ENCODE measurements at regions not wholly inside any gene's neighbourhood (a gene's known extent, or its start where the extent isn't known, plus 50 kb on each side); places are given as distances from the start of the nearest gene placed in this dataset.

DNA sequence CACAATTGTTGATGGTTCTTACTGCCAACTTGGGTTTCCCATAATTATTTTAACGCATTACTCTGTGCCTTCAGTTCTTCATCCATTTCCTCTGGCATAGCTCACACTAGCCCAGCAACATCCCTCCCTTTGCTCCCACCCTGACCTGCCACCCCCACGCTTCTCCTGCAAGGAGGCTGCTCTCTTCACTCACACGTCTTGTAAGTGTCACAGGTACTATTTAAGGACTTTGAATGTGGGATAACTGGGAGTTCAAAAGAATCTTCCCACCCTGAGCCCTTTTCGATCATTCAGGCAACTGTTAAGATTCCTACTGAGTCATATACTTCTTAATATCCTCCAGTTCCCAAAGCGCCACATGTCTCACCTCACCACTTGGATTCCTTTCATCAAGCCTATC is 95.4 kb downstream of the PXDC1 start:
- H3K9ac ChIP-seq (ENCODE audit: low read depth in 1 of 3, low read length in 3 of 3) = no peak overlapping the region
- no peaks in the 10 kb centered on the region for H3K36me3 ChIP-seq (ENCODE audit: control insufficient read depth in 3 of 3, insufficient read depth in 3 of 3, low read length in 3 of 3)
- H3K9me3 ChIP-seq (ENCODE audit: control insufficient read depth in 3 of 3, low read length in 3 of 3) = no peaks in the 10 kb centered on the region
- no peaks in the 10 kb centered on the region for H3K4me1 ChIP-seq (ENCODE audit: control insufficient read depth in 3 of 3, insufficient read depth in 3 of 3, low read length in 3 of 3)
- peaks cover 0 to 4% (median 4%) of the 10 kb centered on the region in 3 donors for H3K27me3 ChIP-seq (ENCODE audit: control insufficient read depth in 3 of 3, insufficient read depth in 3 of 3, low read length in 3 of 3)
- no peak overlapping the region for H3K27ac ChIP-seq (ENCODE audit: low read depth, low read length)
- no peak overlapping the region for H3K4me3 ChIP-seq (ENCODE audit: low read length in 3 of 3)

DNA sequence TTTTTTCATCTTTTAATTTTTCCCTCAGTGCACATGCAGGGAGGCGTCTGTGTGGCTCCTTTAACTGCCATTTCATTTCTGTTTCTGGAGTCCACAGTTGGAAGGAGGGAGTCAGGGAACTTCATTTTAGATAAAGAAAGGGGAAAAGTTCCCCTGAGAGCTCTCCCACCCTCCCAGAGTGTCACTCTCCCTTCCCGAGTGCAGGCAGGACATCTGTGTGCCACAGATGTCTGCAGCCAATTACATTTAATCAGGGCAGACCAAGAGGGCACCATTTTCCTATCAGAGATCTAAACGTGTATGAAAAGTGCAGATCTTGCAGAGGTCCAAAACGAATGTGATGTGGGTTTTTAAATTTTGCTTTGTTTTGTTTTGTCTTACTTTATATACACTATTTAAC is 96.6 kb downstream of the PXDC1 start:
- Histone ChIP-seq H3K9me3 (ENCODE audit: control insufficient read depth in 3 of 3, low read length in 3 of 3) (no peaks in the 10 kb centered on the region), H3K27ac (ENCODE audit: low read depth, low read length) (no peak overlapping the region), H3K9ac (ENCODE audit: low read depth in 1 of 3, low read length in 3 of 3) (no peak overlapping the region), H3K4me3 (ENCODE audit: low read length in 3 of 3) (no peak overlapping the region), H3K36me3 (ENCODE audit: control insufficient read depth in 3 of 3, insufficient read depth in 3 of 3, low read length in 3 of 3) (no peaks in the 10 kb centered on the region), H3K27me3 (ENCODE audit: control insufficient read depth in 3 of 3, insufficient read depth in 3 of 3, low read length in 3 of 3) (peaks cover 0 to 4% (median 2%) of the 10 kb centered on the region in 3 donors), H3K4me1 (ENCODE audit: control insufficient read depth in 3 of 3, insufficient read depth in 3 of 3, low read length in 3 of 3) (no peaks in the 10 kb centered on the region)

DNA sequence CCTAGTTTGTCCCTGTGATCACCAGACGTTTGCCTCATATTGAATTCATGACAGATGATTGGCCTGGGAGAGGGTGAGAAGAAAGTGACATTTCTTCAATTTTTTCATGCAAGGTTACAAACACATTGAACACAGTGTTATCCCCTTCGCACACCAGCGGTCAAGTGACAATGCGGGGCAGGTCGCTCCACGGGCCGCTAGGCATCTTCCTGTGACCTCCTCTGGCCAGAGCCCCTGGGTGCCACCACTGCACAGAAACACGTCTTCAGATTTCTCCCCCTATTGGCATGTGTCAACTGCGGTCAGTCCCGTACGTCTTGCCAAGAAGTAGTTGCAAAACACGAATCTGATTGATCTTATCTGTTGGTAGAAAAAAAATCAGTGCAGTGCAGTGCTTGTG is 97.1 kb downstream of the PXDC1 start:
- no peak overlapping the region for H3K27ac ChIP-seq (ENCODE audit: low read depth, low read length)
- H3K36me3 ChIP-seq (ENCODE audit: control insufficient read depth in 3 of 3, insufficient read depth in 3 of 3, low read length in 3 of 3) = no peaks in the 10 kb centered on the region
- H3K9me3 ChIP-seq (ENCODE audit: control insufficient read depth in 3 of 3, low read length in 3 of 3) = peaks cover 0 to under 1% (median 0%) of the 10 kb centered on the region in 3 donors
- H3K4me3 ChIP-seq (ENCODE audit: low read length in 3 of 3) = no peak overlapping the region
- H3K4me1 ChIP-seq (ENCODE audit: control insufficient read depth in 3 of 3, insufficient read depth in 3 of 3, low read length in 3 of 3) = no peaks in the 10 kb centered on the region
- H3K27me3 ChIP-seq (ENCODE audit: control insufficient read depth in 3 of 3, insufficient read depth in 3 of 3, low read length in 3 of 3) = peaks cover 0 to 2% (median 0%) of the 10 kb centered on the region in 3 donors
- no peak overlapping the region for H3K9ac ChIP-seq (ENCODE audit: low read depth in 1 of 3, low read length in 3 of 3)

GRCh38 chr6:3653528-3654070 is 97.9 kb downstream of the PXDC1 start:
- H3K9ac ChIP-seq (ENCODE audit: low read depth in 1 of 3, low read length in 3 of 3) = no peak overlapping the region

GRCh38 chr6:3651698-3652229 is 99.7 kb downstream of the PXDC1 start:
- Histone ChIP-seq H3K27me3 (ENCODE audit: control insufficient read depth in 3 of 3, insufficient read depth in 3 of 3, low read length in 3 of 3) (no peaks in the 10 kb centered on the region), H3K27ac (ENCODE audit: low read depth, low read length) (no peak overlapping the region), H3K36me3 (ENCODE audit: control insufficient read depth in 3 of 3, insufficient read depth in 3 of 3, low read length in 3 of 3) (no peaks in the 10 kb centered on the region), H3K9ac (ENCODE audit: low read depth in 1 of 3, low read length in 3 of 3) (no peak overlapping the region), H3K4me3 (ENCODE audit: low read length in 3 of 3) (no peak overlapping the region), H3K9me3 (ENCODE audit: control insufficient read depth in 3 of 3, low read length in 3 of 3) (peaks cover 0 to 4% (median 0%) of the 10 kb centered on the region in 3 donors), H3K4me1 (ENCODE audit: control insufficient read depth in 3 of 3, insufficient read depth in 3 of 3, low read length in 3 of 3) (no peaks in the 10 kb centered on the region)

More at GRCh38 chr6:3653528-3654070, 97.9 kb downstream of the PXDC1 start:
- no peaks in the 10 kb centered on the region for H3K27me3 ChIP-seq (ENCODE audit: control insufficient read depth in 3 of 3, insufficient read depth in 3 of 3, low read length in 3 of 3)
- no peak overlapping the region for H3K4me3 ChIP-seq (ENCODE audit: low read length in 3 of 3)
- no peaks in the 10 kb centered on the region for H3K36me3 ChIP-seq (ENCODE audit: control insufficient read depth in 3 of 3, insufficient read depth in 3 of 3, low read length in 3 of 3)
- no peaks in the 10 kb centered on the region for H3K4me1 ChIP-seq (ENCODE audit: control insufficient read depth in 3 of 3, insufficient read depth in 3 of 3, low read length in 3 of 3)
- H3K27ac ChIP-seq (ENCODE audit: low read depth, low read length) = no peak overlapping the region
- H3K9me3 ChIP-seq (ENCODE audit: control insufficient read depth in 3 of 3, low read length in 3 of 3) = peaks cover 0 to 4% (median 0%) of the 10 kb centered on the region in 3 donors

DNA sequence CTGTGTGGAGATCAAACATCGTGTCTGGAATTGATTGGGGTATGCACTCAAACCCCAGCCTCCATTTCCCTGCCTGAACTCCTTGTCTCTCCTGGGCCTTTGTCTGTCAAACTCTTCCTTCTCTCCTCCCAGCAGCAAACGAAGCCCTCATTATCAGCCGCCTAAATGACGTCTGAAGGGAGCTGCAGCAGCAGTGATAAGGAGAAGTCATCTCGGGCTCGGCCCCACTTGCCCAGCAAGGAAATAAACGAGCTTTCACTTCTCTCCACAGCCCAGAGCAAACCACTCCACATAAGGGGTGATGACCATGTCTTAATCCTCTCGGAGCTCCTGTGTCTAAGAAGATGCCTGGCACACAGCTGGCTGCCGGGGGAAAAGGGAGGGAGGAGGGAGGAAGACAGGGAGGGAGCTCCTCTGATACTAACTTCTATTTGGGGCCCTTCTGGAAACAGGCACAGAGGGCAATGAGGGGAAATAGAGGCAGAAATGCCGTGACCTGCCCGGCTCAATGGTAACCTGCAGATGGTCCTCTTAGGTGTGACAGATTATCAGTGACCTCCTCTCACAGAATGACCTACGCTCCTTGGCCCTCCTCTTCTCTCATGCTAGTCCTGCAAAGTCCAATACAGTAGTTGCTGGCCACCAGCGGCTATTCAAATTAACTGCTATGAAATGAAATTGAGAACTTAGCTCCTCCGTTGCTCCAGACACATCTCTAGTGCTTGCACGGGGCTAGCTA is 100.4 kb downstream of the PXDC1 start:
- Histone ChIP-seq H3K4me1 (ENCODE audit: control insufficient read depth in 3 of 3, insufficient read depth in 3 of 3, low read length in 3 of 3) (no peaks in the 10 kb centered on the region), H3K27me3 (ENCODE audit: control insufficient read depth in 3 of 3, insufficient read depth in 3 of 3, low read length in 3 of 3) (no peaks in the 10 kb centered on the region)

DNA sequence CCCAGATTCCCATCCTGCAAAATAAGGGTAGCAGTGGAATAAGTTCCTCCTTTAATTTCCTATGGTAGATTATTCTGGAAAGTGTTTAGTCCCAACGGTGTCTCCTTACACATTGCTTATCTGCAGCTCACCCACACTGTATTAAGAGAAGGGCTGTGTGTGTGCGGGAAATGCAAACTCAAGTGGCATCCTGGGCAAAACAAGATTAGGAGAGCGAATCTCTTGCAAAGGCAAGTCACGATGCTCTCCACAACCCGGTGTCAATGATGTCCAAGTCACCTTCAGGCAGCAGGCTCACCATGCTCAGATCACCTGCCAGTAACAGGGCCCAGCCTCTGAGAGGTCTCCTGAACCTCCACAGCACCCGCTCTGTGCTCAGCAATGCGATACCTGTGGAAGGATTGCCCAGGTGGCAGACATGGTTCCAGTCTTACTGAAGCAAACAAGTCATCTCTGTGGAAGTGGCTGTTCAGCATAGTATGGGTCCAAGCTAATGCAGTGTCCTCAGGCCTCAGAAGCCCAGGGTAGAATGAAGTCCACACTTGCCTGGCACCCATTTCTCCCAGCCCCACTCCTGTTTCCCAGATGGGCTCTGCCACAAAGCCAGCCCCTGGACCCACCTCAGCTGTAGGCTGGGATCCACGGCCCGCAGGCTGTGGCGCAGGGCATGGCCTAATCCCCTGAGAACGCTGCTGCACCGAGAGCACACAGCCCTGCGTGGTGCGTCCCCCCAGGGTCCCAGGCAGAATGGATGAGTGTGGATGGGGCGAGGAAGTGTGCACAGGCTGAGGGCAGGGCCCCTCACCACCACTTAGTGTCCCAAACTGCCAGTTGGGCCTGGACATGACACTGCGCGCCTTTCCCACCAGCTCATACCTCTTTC is 101.2 kb downstream of the PXDC1 start:
- Histone ChIP-seq H3K27me3 (ENCODE audit: control insufficient read depth in 3 of 3, insufficient read depth in 3 of 3, low read length in 3 of 3) (no peaks in the 10 kb centered on the region), H3K4me1 (ENCODE audit: control insufficient read depth in 3 of 3, insufficient read depth in 3 of 3, low read length in 3 of 3) (no peaks in the 10 kb centered on the region), H3K9ac (ENCODE audit: low read depth in 1 of 3, low read length in 3 of 3) (no peak overlapping the region), H3K9me3 (ENCODE audit: control insufficient read depth in 3 of 3, low read length in 3 of 3) (peaks cover 0 to 4% (median 0%) of the 10 kb centered on the region in 3 donors), H3K4me3 (ENCODE audit: low read length in 3 of 3) (no peak overlapping the region), H3K27ac (ENCODE audit: low read depth, low read length) (no peak overlapping the region), H3K36me3 (ENCODE audit: control insufficient read depth in 3 of 3, insufficient read depth in 3 of 3, low read length in 3 of 3) (no peaks in the 10 kb centered on the region)

More for the DNA sequence above, 100.4 kb downstream of the PXDC1 start:
- H3K27ac ChIP-seq (ENCODE audit: low read depth, low read length) = no peak overlapping the region
- H3K36me3 ChIP-seq (ENCODE audit: control insufficient read depth in 3 of 3, insufficient read depth in 3 of 3, low read length in 3 of 3) = no peaks in the 10 kb centered on the region
- H3K4me3 ChIP-seq (ENCODE audit: low read length in 3 of 3) = no peak overlapping the region
- H3K9me3 ChIP-seq (ENCODE audit: control insufficient read depth in 3 of 3, low read length in 3 of 3) = peaks cover 0 to 4% (median 0%) of the 10 kb centered on the region in 3 donors
- H3K9ac ChIP-seq (ENCODE audit: low read depth in 1 of 3, low read length in 3 of 3) = no peak overlapping the region

GRCh38 chr6:3648724-3649123 is 102.8 kb downstream of the PXDC1 start:
- no peak overlapping the region for H3K4me3 ChIP-seq (ENCODE audit: low read length in 3 of 3)
- no peak overlapping the region for H3K27ac ChIP-seq (ENCODE audit: low read depth, low read length)
- no peaks in the 10 kb centered on the region for H3K36me3 ChIP-seq (ENCODE audit: control insufficient read depth in 3 of 3, insufficient read depth in 3 of 3, low read length in 3 of 3)
- no peak overlapping the region for H3K9ac ChIP-seq (ENCODE audit: low read depth in 1 of 3, low read length in 3 of 3)
- peaks cover 0 to 4% (median 0%) of the 10 kb centered on the region in 3 donors for H3K9me3 ChIP-seq (ENCODE audit: control insufficient read depth in 3 of 3, low read length in 3 of 3)
- no peaks in the 10 kb centered on the region for H3K4me1 ChIP-seq (ENCODE audit: control insufficient read depth in 3 of 3, insufficient read depth in 3 of 3, low read length in 3 of 3)
- H3K27me3 ChIP-seq (ENCODE audit: control insufficient read depth in 3 of 3, insufficient read depth in 3 of 3, low read length in 3 of 3) = no peaks in the 10 kb centered on the region

- Histone ChIP-seq H3K27ac (ENCODE audit: low read depth, low read length) (no peak overlapping the region), H3K4me3 (ENCODE audit: low read length in 3 of 3) (no peak overlapping the region), H3K9me3 (ENCODE audit: control insufficient read depth in 3 of 3, low read length in 3 of 3) (peaks cover 0 to 4% (median 0%) of the 10 kb centered on the region in 3 donors), H3K27me3 (ENCODE audit: control insufficient read depth in 3 of 3, insufficient read depth in 3 of 3, low read length in 3 of 3) (no peaks in the 10 kb centered on the region), H3K9ac (ENCODE audit: low read depth in 1 of 3, low read length in 3 of 3) (no peak overlapping the region), H3K4me1 (ENCODE audit: control insufficient read depth in 3 of 3, insufficient read depth in 3 of 3, low read length in 3 of 3) (no peaks in the 10 kb centered on the region), H3K36me3 (ENCODE audit: control insufficient read depth in 3 of 3, insufficient read depth in 3 of 3, low read length in 3 of 3) (no peaks in the 10 kb centered on the region)
These were observed 104.7 kb downstream of the PXDC1 start for GRCh38 chr6:3646616-3647362.

All from skeletal muscle tissue (tissue), 3 donors.